GF-D8 (cell line): ENCODE measurements at regions not wholly inside any gene's neighbourhood (a gene's known extent, or its start where the extent isn't known, plus 50 kb on each side); places are given as distances from the start of the nearest gene placed in this dataset.
"Not testable (repeated sequence)": the region's sequence is repeated elsewhere in the genome, so short reads cannot be mapped to it uniquely, and the experiment has no call there.

ENCODE experiments used
- DNase-seq: peaks from one replicate; lab custom pipeline; 2025; lab: John Stamatoyannopoulos, UW

DNA sequence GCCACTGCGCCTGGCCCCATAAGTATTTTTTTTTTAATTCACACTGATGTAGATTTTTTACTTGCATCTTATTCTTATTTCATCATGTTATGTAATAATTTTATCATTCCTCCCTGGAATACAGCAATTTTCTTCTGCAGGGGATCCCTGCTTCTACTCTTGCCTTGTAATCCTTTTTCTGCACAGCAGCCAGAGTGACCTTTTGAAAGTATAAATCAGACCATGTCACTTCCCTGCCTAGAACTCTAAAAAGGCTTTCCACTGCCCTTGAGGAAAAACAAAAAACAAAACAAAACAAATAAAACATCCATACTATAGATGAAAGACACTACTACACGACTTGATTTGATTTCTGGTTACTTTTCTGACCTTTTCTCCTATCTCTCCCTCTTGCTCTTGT is 1334.7 kb downstream of the REEP3 start:
- DNase-seq: no peak

GRCh38 chr10:64859911-64860310 is 1338.7 kb downstream of the REEP3 start:
- no peak for DNase-seq

- DNase-seq: no peak
Observed at GRCh38 chr10:64863836-64864235, 1342.6 kb downstream of the REEP3 start.

DNA sequence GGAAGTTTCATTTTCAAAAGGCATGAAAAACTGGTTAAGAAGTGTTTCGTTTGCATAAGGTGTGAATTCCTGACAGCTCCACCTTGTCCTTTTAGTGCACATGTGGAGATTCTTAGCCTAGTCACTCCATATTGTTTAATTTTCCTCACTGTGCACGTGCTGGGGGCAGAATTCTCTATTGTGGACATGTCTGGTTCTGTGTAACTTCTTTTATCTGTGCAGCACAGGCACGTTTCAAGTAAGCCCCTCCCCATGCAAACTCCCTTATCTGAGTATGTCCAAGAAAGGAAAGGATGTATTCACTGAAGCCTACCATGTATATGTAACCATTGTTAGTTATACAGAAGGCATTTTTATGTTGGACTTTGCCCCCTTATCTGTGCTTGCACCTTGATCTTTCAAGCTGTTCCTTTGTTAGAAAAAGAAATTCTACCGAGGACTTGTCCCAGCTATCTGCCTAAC is 1346.3 kb downstream of the REEP3 start:
- no peak for DNase-seq

DNA sequence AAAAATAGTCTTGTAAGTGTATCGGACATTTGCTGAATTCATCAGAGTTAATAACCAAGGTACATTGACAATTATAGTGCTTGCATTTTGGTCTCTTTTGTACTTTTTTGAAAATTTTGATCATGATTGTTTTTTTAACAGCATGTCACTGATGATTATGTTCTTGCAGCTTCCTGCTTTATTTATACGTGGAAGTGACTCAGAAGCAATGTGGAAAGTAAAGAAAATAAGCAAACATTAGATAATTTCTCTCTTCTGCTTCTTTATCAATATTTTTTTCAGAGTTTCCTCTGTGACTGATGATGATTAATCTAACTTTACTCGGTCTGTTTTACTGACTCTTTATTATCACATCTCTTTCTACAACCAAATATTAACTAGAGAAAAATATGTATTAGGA is 1351.9 kb downstream of the REEP3 start:
- no peak for DNase-seq

DNA sequence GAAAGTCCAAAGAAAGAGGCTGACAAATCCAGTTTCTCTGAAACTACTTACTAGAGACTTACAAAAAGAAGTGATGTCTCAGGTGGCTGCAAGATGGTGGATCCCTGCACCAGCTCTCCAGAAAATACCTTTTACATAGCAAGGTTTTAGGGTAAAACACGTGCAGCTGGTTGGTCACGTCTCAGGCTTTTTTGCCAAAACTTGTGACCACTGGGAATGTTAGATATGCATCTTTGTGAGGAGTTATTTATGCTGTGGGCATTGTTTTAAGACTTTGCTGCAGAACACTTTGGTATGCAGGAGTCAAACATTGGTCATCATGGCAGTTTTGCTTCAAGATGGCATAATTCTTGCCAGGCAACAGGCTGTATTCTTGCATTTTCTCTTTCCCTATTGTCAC is 1352.8 kb downstream of the REEP3 start:
- DNase-seq: no peak

GRCh38 chr10:64880546-64880945 is 1359.3 kb downstream of the REEP3 start:
- no peak for DNase-seq

GRCh38 chr10:64881257-64881656 is 1360.1 kb downstream of the REEP3 start:
- no peak for DNase-seq

DNA sequence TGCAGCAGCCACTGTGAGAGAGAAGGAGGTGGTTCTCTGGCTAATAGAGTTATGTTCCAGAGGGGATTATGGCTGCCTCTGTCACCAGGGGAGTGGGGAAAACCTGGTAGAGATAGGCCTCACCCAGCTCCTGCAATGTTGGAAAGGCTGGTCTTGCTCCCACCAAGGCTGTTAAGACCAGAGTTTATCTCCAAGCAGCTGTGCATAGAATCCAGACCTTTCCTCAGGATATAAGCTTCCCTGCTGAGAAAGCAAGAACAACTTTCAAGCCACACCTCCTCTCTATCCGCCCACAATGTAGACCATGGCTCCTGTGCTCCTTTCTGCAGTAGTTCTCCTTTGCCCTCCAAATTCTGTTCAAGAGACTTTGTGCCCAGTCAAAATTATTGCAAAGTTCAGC is 1375.4 kb downstream of the REEP3 start:
- DNase-seq: no peak

DNA sequence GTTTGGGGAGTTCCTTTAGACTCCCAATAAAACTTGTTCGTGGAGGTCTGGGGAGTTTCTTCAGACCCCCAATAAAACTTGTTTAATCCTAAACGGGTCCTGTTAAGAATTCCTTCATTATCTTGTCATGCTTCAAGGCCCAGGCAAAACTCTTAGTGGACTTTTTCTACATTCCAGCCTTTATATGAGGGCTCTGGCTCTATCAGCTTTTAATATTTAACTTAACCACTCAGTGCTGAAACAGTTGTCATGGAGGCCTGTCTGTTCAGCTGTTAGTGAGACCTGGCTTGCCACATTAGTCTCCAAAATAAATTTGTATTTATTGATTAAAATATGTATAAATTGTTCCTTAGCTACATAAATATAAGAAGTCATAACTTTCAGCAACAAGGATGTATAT is 1385.1 kb downstream of the REEP3 start:
- DNase-seq: not testable (repeated sequence)

DNA sequence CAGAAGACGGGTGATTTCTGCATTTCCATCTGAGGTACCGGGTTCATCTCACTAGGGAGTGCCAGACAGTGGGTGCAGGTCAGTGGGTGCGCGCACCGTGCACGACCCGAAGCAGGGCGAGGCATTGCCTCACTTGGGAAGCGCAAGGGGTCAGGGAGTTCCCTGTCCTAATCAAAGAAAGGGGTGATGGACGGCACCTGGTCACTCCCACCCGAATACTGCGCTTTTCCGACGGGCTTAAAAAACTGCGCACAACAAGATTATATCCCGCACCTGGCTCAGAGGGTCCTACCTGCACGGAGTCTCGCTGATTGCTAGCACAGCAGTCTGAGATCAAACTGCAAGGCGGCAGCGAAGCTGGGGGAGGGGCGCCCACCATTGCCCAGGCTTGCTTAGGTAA is 1403.1 kb downstream of the REEP3 start:
- not testable (repeated sequence) for DNase-seq

- DNase-seq: no peak
Observed at GRCh38 chr10:64952042-64952441, 1430.8 kb downstream of the REEP3 start.

GRCh38 chr10:64956441-64956840 is 1435.2 kb downstream of the REEP3 start:
- no peak for DNase-seq

GRCh38 chr10:64959116-64959515 is 1437.9 kb downstream of the REEP3 start:
- DNase-seq: no peak

- no peak for DNase-seq
Observed at GRCh38 chr10:64959883-64960282, 1438.7 kb downstream of the REEP3 start.

DNA sequence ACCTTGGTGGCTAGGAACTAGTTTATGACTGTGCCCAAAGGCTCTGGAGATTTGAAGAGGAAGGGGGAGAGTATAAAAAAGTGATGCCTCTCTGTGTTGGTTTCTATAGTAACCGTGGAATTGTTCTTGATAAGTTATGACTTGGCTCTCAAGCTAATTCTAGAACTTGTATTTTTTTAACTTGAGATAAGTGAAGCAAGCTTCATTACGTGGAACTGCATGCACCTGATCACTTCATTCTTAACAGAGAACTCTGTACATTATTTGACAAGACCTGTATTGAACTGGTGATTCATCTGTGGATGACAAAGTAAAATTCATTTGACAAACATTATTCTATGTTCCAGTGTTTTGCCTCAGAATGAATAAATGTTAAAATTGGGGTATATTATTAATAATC is 1452.2 kb downstream of the REEP3 start:
- no peak for DNase-seq

DNA sequence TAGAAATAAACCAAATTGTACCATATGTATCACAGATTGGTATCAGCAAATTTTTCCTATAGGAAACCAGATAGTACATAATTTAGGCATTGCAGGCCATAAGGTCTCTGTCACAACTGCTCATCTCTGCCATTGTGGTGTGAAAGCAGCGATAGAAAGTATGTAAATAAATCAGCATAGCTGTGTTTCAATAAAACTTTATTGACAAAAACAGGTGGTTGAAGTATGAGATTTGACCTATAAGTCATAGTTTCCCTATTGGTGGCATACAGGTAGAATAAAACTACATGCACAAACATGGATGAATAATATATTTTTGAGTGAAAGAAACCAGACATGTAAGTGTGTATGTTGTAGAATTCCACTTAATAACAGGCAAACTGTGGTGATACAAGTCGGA is 1454.9 kb downstream of the REEP3 start:
- no peak for DNase-seq

DNA sequence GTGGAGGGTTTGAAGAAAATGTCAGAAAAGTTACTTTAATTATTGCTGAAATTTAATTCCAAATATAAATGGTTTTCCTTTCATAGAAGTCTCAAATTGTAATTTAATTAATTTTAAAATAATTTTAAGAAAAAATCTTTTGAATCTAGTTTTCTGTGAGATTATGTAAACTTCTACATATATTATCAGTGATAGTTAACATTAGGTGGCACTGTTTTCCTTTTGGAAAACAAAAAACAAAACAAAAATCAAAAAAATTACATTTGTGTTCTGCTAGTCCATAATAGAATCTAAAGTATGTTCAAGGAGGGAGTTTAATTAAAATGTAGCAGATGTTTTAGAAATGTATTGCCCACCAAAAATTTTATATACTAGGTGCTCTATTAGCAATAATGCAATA is 1456.7 kb downstream of the REEP3 start:
- DNase-seq: no peak

DNA sequence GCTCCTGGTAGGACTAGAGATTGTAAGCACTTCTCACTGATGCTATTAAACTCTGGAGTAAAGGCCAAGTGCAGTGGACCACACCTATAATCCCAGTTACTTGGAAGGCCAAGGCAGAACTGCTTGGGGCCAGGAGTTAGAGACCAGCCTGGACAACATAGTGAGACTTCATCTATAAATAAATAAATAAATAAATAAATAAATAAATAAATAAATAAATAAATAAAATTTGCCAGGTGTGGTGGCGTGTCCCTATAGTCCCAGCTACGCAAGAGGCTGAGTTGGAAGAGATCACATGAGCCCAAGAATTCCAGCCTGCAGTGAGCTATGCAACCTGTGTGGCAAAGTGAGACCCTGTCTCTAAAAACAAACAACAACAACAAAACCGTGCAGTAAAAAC is 1475.7 kb downstream of the REEP3 start:
- DNase-seq: no peak

DNA sequence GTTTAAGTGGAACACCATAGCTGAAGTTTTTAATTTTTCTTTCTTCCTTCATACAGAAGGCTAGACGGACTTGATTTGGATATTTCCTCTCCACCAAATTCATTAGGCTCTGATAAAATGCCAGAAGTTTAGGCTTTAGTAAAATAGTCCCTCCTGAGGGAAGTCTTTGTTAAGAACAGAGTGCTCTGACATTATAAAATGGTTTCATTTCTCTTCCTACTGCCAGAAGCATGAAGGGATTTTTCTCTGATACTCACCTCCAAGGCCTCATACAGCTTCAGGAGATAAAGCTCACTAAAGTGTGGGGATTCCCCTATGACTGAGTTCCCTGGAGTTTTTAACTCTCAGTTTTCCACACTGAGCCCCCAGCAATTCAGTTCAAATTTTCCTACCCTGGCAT is 1489.6 kb downstream of the REEP3 start:
- DNase-seq: no peak

DNA sequence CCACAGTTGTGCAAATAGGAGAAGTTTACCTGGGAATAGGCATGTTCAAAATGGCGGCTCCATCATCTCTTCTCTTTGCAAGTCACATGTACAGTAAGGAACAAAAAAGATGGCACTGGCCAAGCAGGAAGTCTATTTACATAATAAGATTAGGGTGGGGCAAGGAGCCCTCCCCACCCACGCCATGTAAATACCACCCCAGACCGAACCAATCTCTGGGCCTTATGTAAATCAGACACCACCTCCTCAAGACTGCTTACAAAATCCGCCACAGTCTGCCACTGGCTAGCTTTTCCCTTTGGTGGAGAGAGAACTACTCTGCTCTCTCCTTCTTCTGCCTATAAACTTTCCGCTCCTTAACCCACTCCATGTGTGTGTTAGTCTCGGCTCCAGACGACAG is 1496.3 kb downstream of the REEP3 start:
- no peak for DNase-seq

DNA sequence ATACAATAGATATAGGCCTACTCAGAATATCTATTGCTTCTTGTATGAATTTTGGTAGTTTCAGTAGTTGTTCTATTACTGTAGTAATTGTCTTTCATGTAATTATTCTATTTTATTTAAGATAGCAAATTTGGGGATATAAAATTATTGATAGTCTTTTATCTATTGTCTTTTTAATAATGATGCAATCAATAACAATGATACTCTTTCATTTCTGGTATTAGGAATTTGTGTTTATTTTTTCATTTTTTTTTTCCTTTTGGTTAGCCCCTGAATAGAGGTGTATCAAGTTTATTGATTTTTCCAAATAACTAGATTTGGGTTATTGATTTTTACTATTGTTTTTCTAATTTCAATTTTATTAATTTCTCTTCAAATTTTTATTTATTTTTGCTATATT is 1503.7 kb downstream of the REEP3 start:
- DNase-seq: no peak

DNA sequence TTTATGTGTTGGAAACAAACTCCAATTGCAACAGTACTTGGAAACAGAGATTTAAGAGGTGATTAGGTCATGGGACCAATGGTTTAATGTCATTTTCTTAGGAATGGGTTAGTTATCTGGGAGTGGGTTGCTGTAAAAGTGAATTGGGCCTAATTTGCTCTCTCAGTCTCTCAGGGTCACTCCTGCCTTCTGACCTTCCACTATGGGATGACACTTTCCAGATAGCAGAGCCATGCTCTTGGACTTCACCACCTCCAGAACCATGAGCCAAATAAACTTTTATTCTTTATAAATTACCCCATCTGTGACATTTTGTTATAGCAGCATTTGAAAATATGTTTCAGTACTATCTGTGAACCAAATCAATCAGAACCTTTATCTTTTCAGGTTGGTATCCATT is 1509.1 kb downstream of the REEP3 start:
- no peak for DNase-seq

DNA sequence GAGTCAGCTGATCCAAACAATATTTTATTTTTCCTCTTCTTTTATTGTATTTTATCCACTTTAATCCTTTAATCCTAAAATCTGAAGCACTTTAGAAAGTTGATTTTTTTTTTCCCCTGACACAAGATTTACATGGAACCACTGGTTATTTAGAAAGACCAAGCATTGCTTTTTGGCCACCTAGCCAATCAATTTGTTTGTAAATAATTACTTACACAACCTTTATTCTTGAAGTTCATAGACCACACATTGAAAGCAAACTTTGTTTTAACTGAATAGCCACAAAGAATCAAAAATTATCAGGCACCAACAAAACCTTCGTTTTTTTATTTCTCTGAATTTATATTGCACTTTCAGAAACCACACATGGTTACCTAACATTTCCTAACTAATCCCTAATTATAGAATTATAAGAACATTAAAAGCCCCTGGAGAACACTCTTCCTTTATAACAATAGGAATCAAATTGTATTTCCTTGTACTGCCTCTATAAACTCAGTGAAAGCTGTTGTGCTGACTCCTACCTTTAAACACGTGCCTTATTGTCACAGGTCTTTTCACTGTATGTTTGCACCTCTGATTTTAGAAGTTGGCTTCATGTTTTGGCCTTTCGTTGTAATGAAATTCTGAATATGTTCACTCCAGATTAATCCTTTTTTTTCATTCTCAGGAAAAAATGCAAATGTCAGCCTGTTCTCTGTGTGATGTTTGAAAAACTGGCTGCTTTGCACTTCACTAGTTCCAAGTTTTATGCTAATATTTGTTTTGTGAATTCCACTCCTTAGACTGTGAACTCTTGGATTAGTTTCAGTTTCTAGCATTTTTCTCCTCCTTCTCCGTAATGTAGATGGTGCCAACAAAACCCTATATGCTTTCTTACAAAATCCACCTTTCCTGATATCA is 1511.9 kb downstream of the REEP3 start:
- no peak for DNase-seq
